MM.1S (cell line): ENCODE measurements at regions not wholly inside any gene's neighbourhood (a gene's known extent, or its start where the extent isn't known, plus 50 kb on each side); places are given as distances from the start of the nearest gene placed in this dataset.

Experiments
- CTCF ChIP-seq: fragments of 300-600 bp; sonication (generic); IDR thresholded peaks from 2 replicates; pipeline ENCODE4 v1.5.1; 2016; ENCODE audit warnings: antibody characterized with exemption, low read length, mixed read lengths
- EZH2 ChIP-seq: fragments of 300-600 bp; sonication (generic); optimal IDR thresholded peaks from 2 replicates; pipeline ENCODE3; 2017; ENCODE audit warnings: low read depth, mild to moderate bottlenecking, antibody characterized with exemption, low read length, mixed read lengths
- EZH2phosphoT487 ChIP-seq: fragments of 300-600 bp; sonication (generic); IDR thresholded peaks from 2 replicates; pipeline ENCODE4 v1.6.1; 2018; ENCODE audit warnings: antibody characterized with exemption, low read length

DNA sequence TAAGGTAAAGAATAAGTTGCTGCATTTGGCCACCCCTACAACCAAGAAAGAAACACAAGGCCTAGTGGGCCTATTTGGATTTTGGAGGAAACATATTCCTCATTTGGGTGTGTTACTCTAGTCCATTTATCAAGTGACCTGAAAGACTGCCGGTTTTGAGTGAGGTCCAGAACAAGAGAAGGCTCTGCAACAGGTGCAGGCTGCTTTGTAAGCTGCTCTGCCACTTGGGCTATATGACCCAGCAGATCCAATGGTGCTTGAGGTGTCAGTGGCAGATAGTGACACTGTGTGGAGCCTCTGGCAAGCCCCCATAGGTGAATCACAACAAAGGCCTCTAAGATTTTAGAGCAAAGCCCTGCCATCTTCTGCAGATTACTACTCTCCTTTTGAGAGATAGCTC is 491.3 kb downstream of the TAFA4 start:
- TF ChIP-seq EZH2 = no peak
- TF ChIP-seq EZH2phosphoT487 = no peak
- no peak for TF ChIP-seq CTCF
